ENCODE measurements at regions not wholly inside any gene's neighbourhood (a gene's known extent, or its start where the extent isn't known, plus 50 kb on each side); places are given as distances from the start of the nearest gene placed in this dataset.

- TF ChIP-seq CTCF (IDR thresholded peaks at IDR 0.05; ENCODE audit: low read length) (no peak), EZH2 (IDR thresholded peaks at IDR 0.05; ENCODE audit: borderline replicate concordance, low read length) (no peak)
These were observed 483.5 kb downstream of the AGTPBP1 start for GRCh38 chr9:85258236-85258635.
